Large intestine (tissue), 3 donors: ENCODE measurements at regions not wholly inside any gene's neighbourhood (a gene's known extent, or its start where the extent isn't known, plus 50 kb on each side); places are given as distances from the start of the nearest gene placed in this dataset.

Experiments
- DNase-seq, 2 donors: peaks; one replicate each; pipeline versions ENCODE4 v3.0.0 to v3.0.0-alpha.2; 2013
- H3K27ac ChIP-seq: one replicate; pipeline ENCODE4 v1.5.1; 2013; ENCODE audit warnings: low read length
- H3K27me3 ChIP-seq: 2 replicates; pipeline ENCODE4 v1.6.1; 2013; ENCODE audit warnings: low read length; ENCODE audit not compliant: control insufficient read depth, insufficient read depth
- H3K36me3 ChIP-seq: 2 replicates; pipeline ENCODE4 v1.6.1; 2013; ENCODE audit warnings: low read length; ENCODE audit not compliant: control insufficient read depth, insufficient read depth
- H3K4me1 ChIP-seq: one replicate; pipeline ENCODE4 v1.6.1; 2013; ENCODE audit warnings: low read length; ENCODE audit not compliant: control insufficient read depth, insufficient read depth
- H3K4me3 ChIP-seq: one replicate; pipeline ENCODE4 v1.5.1; 2013; ENCODE audit warnings: low read length
- H3K9me3 ChIP-seq: one replicate; pipeline ENCODE4 v1.6.1; 2013; ENCODE audit warnings: mild to moderate bottlenecking, low read depth, low read length, moderate library complexity; ENCODE audit not compliant: control insufficient read depth
- WGBS: methylation state at CpG from one replicate; pipeline ENCODE4 v1.1.5; 2013; ENCODE audit warnings: low lambda C conversion rate; ENCODE audit not compliant: insufficient coverage; 5-methylcytosine and 5-hydroxymethylcytosine counted together

- DNase-seq = no peak
- H3K4me1 ChIP-seq = no peaks in the 10 kb centered on the region
- WGBS = 100% methylated on average over 2 of the region's 3 CpGs
- H3K9me3 ChIP-seq = no peaks in the 10 kb centered on the region
- H3K27me3 ChIP-seq = no peaks in the 10 kb centered on the region
- H3K27ac ChIP-seq = no peak overlapping the region
- H3K4me3 ChIP-seq = no peak overlapping the region
- no peaks in the 10 kb centered on the region for H3K36me3 ChIP-seq
Observed at GRCh38 chr20:11119573-11119972, 445.8 kb upstream of the JAG1 start.

DNA sequence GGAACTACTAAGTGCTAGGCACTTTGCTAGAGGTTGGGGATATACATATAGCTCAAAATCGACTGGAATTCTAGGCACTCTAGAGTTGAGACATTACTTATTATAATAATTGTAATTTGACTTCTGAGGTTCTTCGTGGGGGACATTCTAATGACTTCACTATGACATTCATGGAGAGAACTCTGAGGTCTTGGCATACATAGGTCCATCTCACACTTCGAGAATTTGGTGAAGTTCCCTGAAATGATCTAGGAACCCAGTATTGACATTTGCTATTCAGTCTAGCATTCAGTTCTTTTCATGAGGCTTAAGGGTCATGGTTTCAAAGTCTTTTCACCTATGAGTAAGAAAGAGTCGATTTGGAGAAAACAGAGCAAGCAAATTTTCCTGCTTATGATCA is 446.6 kb upstream of the JAG1 start:
- DNase-seq = no peak
- Histone ChIP-seq H3K9me3 (no peaks in the 10 kb centered on the region), H3K27ac (no peak overlapping the region), H3K4me1 (no peaks in the 10 kb centered on the region), H3K27me3 (no peaks in the 10 kb centered on the region), H3K4me3 (no peak overlapping the region), H3K36me3 (no peaks in the 10 kb centered on the region)
- WGBS = no CpG with 5 or more reads among the region's 4 CpGs

GRCh38 chr20:11124849-11125505 is 451.2 kb upstream of the JAG1 start:
- Histone ChIP-seq H3K36me3 (no peaks in the 10 kb centered on the region), H3K9me3 (no peaks in the 10 kb centered on the region), H3K4me3 (no peak overlapping the region), H3K4me1 (no peaks in the 10 kb centered on the region), H3K27me3 (no peaks in the 10 kb centered on the region), H3K27ac (no peak overlapping the region)
- no CpG with 5 or more reads among the region's 2 CpGs for WGBS
- no peak for DNase-seq

DNA sequence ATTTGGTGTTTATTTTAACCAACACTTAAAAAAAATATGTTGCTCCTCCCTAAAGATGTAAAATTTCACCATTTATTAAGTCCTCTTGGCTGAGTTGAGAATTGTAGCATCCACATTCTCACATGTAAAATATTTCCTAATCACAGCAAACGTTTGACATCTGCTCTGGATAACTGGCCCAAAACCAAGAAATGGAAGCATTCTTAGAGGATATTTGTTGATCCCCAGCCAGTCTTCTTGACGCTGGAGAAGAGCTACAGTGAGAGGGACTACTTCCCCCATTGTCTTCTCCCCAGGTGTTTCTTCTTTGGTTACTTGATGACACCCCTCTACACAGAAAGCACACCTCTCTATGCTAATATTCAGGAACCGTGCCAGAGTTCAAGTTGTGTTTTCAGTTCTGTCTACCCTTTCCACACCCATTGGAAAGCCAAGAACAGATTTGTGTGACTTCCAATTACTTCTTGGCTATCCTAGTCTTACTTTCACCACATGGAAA is 454.5 kb upstream of the JAG1 start:
- no peak for DNase-seq
- H3K27me3 ChIP-seq = no peaks in the 10 kb centered on the region
- WGBS = no CpG with 5 or more reads among the region's 3 CpGs
- no peaks in the 10 kb centered on the region for H3K4me1 ChIP-seq
- no peaks in the 10 kb centered on the region for H3K9me3 ChIP-seq
- no peak overlapping the region for H3K4me3 ChIP-seq
- H3K27ac ChIP-seq = no peak overlapping the region
- H3K36me3 ChIP-seq = no peaks in the 10 kb centered on the region

DNA sequence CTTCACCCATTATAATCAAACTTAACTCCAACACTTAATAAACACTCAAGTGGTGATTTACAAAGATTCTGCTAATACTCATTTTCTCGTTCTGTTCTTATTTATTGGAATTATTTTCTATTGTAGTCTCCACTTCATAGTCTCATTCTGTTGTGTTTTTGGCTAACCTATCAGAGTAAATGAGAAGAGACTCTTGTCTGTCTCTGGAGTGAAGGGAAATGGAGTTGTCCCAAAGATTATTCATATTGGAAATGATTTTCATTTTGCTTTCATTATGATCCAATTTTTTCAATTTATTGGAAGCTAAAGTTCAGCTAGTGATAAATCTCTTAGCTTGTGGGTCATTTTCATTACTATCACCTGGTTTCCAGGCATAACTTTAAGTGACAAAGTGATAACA is 454.9 kb upstream of the JAG1 start:
- H3K9me3 ChIP-seq = no peaks in the 10 kb centered on the region

GRCh38 chr20:11130554-11131166 is 456.9 kb upstream of the JAG1 start:
- no CpG with 5 or more reads among the region's 1 CpG for WGBS
- Histone ChIP-seq H3K27ac (no peak overlapping the region), H3K4me1 (no peaks in the 10 kb centered on the region), H3K36me3 (no peaks in the 10 kb centered on the region), H3K9me3 (no peaks in the 10 kb centered on the region), H3K27me3 (no peaks in the 10 kb centered on the region), H3K4me3 (no peak overlapping the region)
- peak in 1 of 2 donors; percentile 14 for DNase-seq

More for the DNA sequence above, 454.9 kb upstream of the JAG1 start:
- no peak overlapping the region for H3K4me3 ChIP-seq
- H3K27me3 ChIP-seq = no peaks in the 10 kb centered on the region
- 80% methylated on average over 1 of the region's 1 CpG for WGBS
- no peak for DNase-seq
- H3K27ac ChIP-seq = no peak overlapping the region
- H3K4me1 ChIP-seq = no peaks in the 10 kb centered on the region
- H3K36me3 ChIP-seq = no peaks in the 10 kb centered on the region

- no peak overlapping the region for H3K27ac ChIP-seq
- WGBS = 38% methylated on average over 3 of the region's 3 CpGs
Observed at GRCh38 chr20:11132819-11133415, 459.1 kb upstream of the JAG1 start.

GRCh38 chr20:11136691-11137090 is 462.9 kb upstream of the JAG1 start:
- H3K27ac ChIP-seq = no peak overlapping the region
- no peak overlapping the region for H3K4me3 ChIP-seq
- no peaks in the 10 kb centered on the region for H3K36me3 ChIP-seq
- H3K9me3 ChIP-seq = no peaks in the 10 kb centered on the region
- H3K4me1 ChIP-seq = no peaks in the 10 kb centered on the region
- no peak for DNase-seq
- H3K27me3 ChIP-seq = no peaks in the 10 kb centered on the region

More at GRCh38 chr20:11132819-11133415, 459.1 kb upstream of the JAG1 start:
- no peak for DNase-seq
- H3K4me1 ChIP-seq = no peaks in the 10 kb centered on the region
- H3K27me3 ChIP-seq = no peaks in the 10 kb centered on the region
- H3K4me3 ChIP-seq = no peak overlapping the region
- H3K9me3 ChIP-seq = no peaks in the 10 kb centered on the region
- H3K36me3 ChIP-seq = no peaks in the 10 kb centered on the region

DNA sequence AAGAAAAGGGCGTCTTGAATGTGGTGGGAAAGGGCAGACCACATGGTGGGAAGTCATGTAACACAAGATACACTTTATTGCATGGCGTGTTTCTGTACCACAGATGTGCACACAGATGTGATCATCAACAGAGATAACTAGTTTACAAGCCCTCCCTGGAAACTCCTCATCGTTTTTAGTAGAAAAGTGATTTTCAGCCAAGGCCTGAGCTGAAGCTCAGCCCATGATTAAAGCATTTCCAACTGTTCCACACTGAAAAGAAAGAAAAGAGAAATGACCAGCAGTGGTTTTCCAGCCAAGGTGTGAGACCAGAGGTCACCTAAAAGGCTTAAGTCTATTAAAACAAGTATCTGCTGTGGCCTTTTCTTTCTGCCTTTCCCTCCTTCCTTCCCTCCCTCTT is 463.9 kb upstream of the JAG1 start:
- no peak overlapping the region for H3K4me3 ChIP-seq
- no peak for DNase-seq
- no peak overlapping the region for H3K27ac ChIP-seq
- H3K36me3 ChIP-seq = no peaks in the 10 kb centered on the region
- no CpG with 5 or more reads among the region's 3 CpGs for WGBS
- H3K27me3 ChIP-seq = no peaks in the 10 kb centered on the region
- H3K4me1 ChIP-seq = no peaks in the 10 kb centered on the region
- no peaks in the 10 kb centered on the region for H3K9me3 ChIP-seq

- 83% methylated on average over 1 of the region's 3 CpGs for WGBS
- DNase-seq = no peak
- no peak overlapping the region for H3K4me3 ChIP-seq
- H3K4me1 ChIP-seq = no peaks in the 10 kb centered on the region
- no peaks in the 10 kb centered on the region for H3K9me3 ChIP-seq
- no peaks in the 10 kb centered on the region for H3K36me3 ChIP-seq
- no peak overlapping the region for H3K27ac ChIP-seq
- peaks cover 2% of the 10 kb centered on the region for H3K27me3 ChIP-seq
Observed at GRCh38 chr20:11140359-11140758, 466.6 kb upstream of the JAG1 start.
